ENCODE measurements at regions not wholly inside any gene's neighbourhood (a gene's known extent, or its start where the extent isn't known, plus 50 kb on each side); places are given as distances from the start of the nearest gene placed in this dataset.

DNA sequence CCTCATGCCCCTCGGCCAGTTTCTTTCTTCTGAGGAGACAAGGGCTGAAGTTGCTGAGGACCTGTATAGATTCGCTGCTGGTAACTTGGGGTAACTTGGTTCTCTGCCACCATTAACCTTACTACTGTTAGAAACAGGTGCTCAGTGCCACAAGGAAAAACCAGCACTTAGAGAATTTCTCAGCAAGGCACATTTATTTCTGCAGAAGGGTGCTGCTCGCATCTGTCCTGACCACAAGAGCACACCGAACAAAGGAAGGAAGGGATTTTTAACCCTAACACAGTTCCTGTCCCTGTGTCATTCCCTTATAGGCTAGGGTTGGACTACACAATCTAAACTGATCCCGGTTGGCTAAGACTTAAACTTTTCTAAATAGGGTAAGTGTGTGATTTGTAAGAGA, 154.1 kb downstream of the SOCS6 start:
- Histone ChIP-seq H3K27me3 (no peaks in the 10 kb centered on the region), H3K9me3 (no peaks in the 10 kb centered on the region; the same call in 1 of the 2 replicates), H3K4me3 (no peak overlapping the region), H3K36me3 (no peaks in the 10 kb centered on the region)
- no peak for DNase-seq

GRCh38 chr18:70432804-70433400, 144.1 kb downstream of the SOCS6 start:
- H3K36me3 ChIP-seq = no peaks in the 10 kb centered on the region
- H3K4me3 ChIP-seq = no peak overlapping the region
- no peak for DNase-seq
- no peaks in the 10 kb centered on the region for H3K9me3 ChIP-seq
- no peaks in the 10 kb centered on the region for H3K27me3 ChIP-seq

DNA sequence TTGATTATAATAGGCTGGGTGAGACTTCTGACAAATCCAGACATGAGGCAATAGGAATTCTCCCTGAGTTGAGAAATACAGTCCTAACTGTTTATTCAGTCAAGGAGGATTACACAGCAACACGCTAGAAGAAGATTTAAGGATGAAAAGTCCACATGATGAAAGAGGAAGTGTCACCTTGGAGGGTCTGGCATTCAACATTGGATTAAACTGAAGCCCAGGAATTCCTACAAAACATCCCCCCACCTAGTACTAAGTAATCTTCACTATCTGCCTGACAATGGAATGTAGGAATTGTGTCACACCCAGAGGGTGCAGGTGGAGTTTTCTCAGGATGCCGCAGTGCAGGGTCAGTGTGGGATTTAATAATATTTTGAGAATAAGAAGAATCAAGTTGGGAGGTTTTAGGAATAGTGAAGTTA, 142.4 kb downstream of the SOCS6 start:
- Histone ChIP-seq H3K9me3 (0 out of 2 replicates have a peak, but pooled peaks cover under 1% of the 10 kb centered on the region), H3K36me3 (no peaks in the 10 kb centered on the region), H3K4me3 (no peak overlapping the region), H3K27me3 (no peaks in the 10 kb centered on the region)
- no peak for DNase-seq

DNA sequence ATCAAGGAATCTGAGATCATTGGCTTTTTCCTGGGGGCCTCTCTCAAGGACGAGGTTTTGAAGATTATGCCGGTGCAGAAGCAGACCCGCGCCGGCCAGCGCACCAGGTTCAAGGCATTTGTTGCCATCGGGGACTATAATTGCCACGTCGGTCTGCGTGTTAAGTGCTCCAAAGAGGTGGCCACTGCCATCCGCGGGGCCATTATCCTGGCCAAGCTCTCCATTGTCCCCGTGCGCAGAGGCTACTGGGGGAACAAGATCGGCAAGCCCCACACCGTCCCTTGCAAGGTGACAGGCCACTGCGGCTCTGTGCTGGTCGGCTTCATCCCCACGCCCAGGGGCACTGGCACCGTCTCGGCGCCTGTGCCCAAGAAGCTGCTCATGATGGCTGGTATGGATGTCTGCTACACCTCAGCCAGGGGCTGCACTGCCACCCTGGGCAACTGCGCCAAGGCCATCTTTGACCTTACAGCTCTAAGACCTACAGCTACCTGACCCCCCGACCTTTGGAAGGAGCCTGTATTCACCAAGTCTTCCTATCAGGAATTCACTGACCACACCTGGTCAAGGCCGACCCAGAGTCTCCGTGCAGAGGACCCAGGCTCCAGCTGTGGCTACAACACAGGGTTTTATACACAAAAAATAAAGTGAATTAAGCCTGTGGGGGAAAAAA, 141.8 kb downstream of the SOCS6 start:
- DNase-seq = no peak
- Histone ChIP-seq H3K36me3 (no peaks in the 10 kb centered on the region), H3K4me3 (no peak overlapping the region), H3K27me3 (no peaks in the 10 kb centered on the region), H3K9me3 (0 out of 2 replicates have a peak, but pooled peaks cover 6% of the 10 kb centered on the region)

DNA sequence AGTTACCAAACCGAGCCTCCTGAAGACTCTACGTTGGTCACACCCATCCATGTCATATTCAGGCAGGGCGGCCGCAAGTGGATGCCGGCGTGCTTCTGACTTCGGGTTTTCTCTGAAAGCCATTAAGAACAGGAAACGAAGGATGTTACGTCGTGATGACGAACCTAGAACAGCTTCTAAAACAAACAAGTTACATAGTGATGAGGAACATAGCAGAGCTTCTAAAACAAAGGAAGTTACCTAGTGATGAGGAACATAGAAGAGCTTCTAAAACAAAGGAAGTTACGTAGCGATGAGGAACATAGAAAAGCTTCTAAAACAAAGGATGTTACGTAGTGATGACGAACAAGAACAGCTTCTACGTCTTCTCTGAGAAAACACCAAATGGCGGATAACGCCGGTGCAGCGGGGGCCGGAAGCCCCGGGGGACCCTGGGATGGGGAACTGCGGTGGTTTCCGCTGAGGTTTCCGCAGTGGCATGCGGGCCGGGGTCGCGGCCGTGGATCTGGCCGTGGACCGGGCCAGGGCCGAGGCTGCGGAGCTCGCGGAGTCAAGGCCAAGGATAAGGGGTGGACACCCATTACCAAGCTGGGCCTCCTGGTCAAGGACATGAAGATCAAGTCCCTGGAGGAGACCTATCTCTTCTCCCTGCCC, 141.1 kb downstream of the SOCS6 start:
- Histone ChIP-seq H3K27me3 (no peaks in the 10 kb centered on the region), H3K36me3 (no peaks in the 10 kb centered on the region), H3K4me3 (no peak overlapping the region), H3K9me3 (0 out of 2 replicates have a peak, but pooled peaks cover 6% of the 10 kb centered on the region)
- DNase-seq = no peak

DNA sequence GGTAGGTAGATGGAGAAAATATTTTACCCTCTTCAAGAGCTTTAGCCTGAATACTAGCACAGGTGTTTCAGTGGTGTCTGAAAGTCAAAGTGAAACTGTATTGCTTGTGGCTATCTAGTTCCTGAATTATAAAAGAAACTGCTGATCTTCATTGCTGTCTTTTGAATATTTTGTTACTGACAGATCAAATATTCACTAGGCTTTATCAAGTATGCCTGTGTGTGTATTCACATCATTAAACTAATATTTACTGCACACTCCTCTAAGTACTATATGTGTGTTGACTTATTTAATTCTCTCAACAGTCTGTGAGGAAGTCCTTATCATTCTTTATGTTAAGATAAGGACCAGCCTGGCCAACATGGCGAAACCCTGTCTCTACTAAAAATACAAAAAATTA, 139.6 kb downstream of the SOCS6 start:
- H3K36me3 ChIP-seq = no peaks in the 10 kb centered on the region
- H3K9me3 ChIP-seq = 0 out of 2 replicates have a peak, but pooled peaks cover 6% of the 10 kb centered on the region
- no peak for DNase-seq
- H3K27me3 ChIP-seq = no peaks in the 10 kb centered on the region
- no peak overlapping the region for H3K4me3 ChIP-seq

DNA sequence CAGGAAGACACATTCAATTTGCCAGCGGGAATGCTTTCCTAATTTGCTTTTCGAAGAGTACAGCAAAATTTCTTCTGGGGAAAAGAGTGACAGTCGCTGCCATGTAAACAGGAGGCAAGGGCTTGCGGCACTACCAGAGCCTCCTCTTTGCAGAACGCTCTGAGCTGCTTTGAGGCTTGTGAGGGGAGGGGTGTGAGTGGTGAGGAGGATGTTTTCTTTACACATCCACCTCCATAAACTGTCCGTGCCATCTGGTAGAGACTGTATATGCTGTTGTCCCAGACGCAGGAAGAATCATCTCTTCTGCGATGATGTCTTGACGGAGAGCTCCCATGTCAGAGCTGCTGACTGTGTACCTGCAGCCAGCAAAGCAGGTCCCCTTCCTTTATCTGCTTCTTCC, 138.0 kb downstream of the SOCS6 start:
- no peak for DNase-seq
- no peaks in the 10 kb centered on the region for H3K27me3 ChIP-seq
- H3K36me3 ChIP-seq = no peaks in the 10 kb centered on the region
- 0 out of 2 replicates have a peak, but pooled peaks cover 6% of the 10 kb centered on the region for H3K9me3 ChIP-seq
- no peak overlapping the region for H3K4me3 ChIP-seq

- no peaks in the 10 kb centered on the region for H3K27me3 ChIP-seq
- no peaks in the 10 kb centered on the region for H3K36me3 ChIP-seq
- no peak overlapping the region for H3K4me3 ChIP-seq
- 0 out of 2 replicates have a peak, but pooled peaks cover 6% of the 10 kb centered on the region for H3K9me3 ChIP-seq
- no peak for DNase-seq
Measured at GRCh38 chr18:70425236-70425635, 136.4 kb downstream of the SOCS6 start.

- Histone ChIP-seq H3K36me3 (no peaks in the 10 kb centered on the region), H3K9me3 (0 out of 2 replicates have a peak, but pooled peaks cover 6% of the 10 kb centered on the region), H3K27me3 (no peaks in the 10 kb centered on the region), H3K4me3 (no peak overlapping the region)
- peak; percentile 11 for DNase-seq
Measured at GRCh38 chr18:70423988-70424387, 135.1 kb downstream of the SOCS6 start.

- no peak for DNase-seq
- Histone ChIP-seq H3K27me3 (no peaks in the 10 kb centered on the region), H3K4me3 (no peak overlapping the region), H3K36me3 (no peaks in the 10 kb centered on the region), H3K9me3 (0 out of 2 replicates have a peak, but pooled peaks cover 6% of the 10 kb centered on the region)
Measured at GRCh38 chr18:70423120-70423519, 134.3 kb downstream of the SOCS6 start.

GRCh38 chr18:70422391-70422965, 133.6 kb downstream of the SOCS6 start:
- Histone ChIP-seq H3K9me3 (0 out of 2 replicates have a peak, but pooled peaks cover 6% of the 10 kb centered on the region), H3K36me3 (no peaks in the 10 kb centered on the region), H3K27me3 (no peaks in the 10 kb centered on the region), H3K4me3 (no peak overlapping the region)
- DNase-seq = no peak

GRCh38 chr18:70421471-70422390, 132.9 kb downstream of the SOCS6 start:
- H3K36me3 ChIP-seq = no peaks in the 10 kb centered on the region
- 0 out of 2 replicates have a peak, but pooled peaks cover 6% of the 10 kb centered on the region for H3K9me3 ChIP-seq
- no peaks in the 10 kb centered on the region for H3K27me3 ChIP-seq
- DNase-seq = peak; percentile 90
- H3K4me3 ChIP-seq = no peak overlapping the region

DNA sequence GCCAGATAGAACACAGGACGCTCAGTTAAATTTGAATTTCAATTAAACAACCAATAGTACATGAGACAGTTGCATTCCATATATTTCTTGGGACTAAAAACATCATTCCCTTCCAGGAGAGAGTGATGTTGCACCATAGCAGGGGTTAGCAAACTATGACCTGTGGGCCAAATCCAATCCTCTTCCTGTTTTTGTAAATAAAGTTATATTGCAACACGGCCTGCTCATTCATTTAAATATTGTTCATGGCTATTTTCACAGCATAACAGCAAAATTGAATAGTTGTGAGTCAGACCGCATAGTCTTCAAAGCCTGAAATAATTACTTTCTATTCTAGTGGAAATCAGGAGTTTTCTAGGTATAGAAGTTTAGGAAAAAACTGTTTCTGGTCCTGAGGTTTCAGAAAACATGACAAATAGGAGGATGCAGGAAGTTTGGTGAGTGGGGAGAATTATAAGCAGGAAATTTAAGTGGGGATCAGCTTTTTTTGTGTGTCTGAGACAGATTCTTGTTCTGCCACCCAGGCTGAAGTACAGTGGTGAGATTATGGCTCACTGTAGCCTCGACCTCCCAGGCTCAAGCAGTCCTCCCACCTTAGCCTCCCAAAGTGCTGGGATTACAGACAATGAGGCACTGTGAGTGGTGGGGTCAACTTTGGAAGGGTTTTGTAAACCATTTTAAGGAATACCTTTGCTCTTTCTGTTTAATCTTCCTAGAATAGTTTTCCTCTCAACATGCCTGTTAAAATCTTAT, 131.5 kb downstream of the SOCS6 start:
- no peaks in the 10 kb centered on the region for H3K27me3 ChIP-seq
- DNase-seq = peak; percentile 51
- no peaks in the 10 kb centered on the region for H3K36me3 ChIP-seq
- H3K4me3 ChIP-seq = no peak overlapping the region
- H3K9me3 ChIP-seq = no peaks in the 10 kb centered on the region

GRCh38 chr18:70419526-70419925, 130.7 kb downstream of the SOCS6 start:
- Histone ChIP-seq H3K36me3 (no peaks in the 10 kb centered on the region), H3K9me3 (no peaks in the 10 kb centered on the region), H3K4me3 (no peak overlapping the region), H3K27me3 (no peaks in the 10 kb centered on the region)
- no peak for DNase-seq

DNA sequence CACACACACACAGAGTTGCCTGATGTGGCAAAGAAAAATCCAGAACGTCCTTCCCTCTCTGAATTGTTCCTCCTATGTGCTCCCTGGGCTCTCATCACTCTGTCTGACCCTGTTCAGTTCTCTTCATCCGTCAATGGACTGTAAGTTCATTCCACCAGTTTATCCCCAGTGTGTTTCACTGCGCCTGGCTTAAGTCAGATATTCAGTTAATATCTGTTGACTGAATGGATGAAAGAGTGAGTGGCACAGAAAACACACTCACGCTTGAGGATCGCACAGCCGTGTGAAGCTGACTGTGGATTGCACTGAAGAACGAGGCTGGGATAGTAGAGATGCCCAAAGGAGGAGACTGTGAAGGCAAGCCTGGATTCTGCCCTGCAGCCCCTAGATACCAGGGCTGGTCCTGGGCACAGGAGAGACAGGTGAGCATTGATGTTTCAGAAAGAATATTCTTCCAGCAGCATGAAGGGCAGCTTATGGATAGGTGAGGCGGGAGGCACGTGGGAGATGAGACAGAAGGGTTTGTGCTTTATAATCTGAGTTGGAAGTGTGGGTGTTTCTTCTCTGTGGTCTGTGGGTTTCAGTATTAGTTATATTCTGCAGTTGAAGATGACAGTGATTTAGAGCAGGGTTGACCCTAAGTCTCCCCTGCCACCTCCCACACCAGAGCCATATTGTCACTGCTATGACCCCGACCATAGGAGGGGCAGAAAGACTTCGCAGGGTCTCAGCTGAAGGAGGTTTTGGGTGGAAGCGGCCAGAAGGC, 129.9 kb downstream of the SOCS6 start:
- no peak for DNase-seq
- Histone ChIP-seq H3K27me3 (no peaks in the 10 kb centered on the region), H3K4me3 (no peak overlapping the region)

More for the DNA sequence above, 129.9 kb downstream of the SOCS6 start:
- H3K9me3 ChIP-seq = no peaks in the 10 kb centered on the region
- H3K36me3 ChIP-seq = no peaks in the 10 kb centered on the region

Measured in MG63 (cell line).